GM10266 (cell line): ENCODE measurements at regions not wholly inside any gene's neighbourhood (a gene's known extent, or its start where the extent isn't known, plus 50 kb on each side); places are given as distances from the start of the nearest gene placed in this dataset.

Source experiments
- DNase-seq: peaks from one replicate; pipeline ENCODE4 v3.0.0; 2012; ENCODE audit errors: extremely low spot score
- CTCF ChIP-seq: IDR thresholded peaks from 2 replicates; pipeline ENCODE4 v1.5.1; 2012; ENCODE audit warnings: mild to moderate bottlenecking, low read depth; ENCODE audit not compliant: control insufficient read depth, insufficient read depth; ENCODE audit errors: missing control alignments

GRCh38 chr13:40346592-40346991 lies 319.8 kb downstream of the FOXO1 start:
- no peak for DNase-seq
- no peak for TF ChIP-seq CTCF

- no peak for DNase-seq
- TF ChIP-seq CTCF: no peak
Observed at GRCh38 chr13:40348096-40348679, 318.3 kb downstream of the FOXO1 start.

GRCh38 chr13:40350283-40350992 lies 316.0 kb downstream of the FOXO1 start:
- no peak for DNase-seq
- TF ChIP-seq CTCF: no peak

- no peak for TF ChIP-seq CTCF
- no peak for DNase-seq
Observed at GRCh38 chr13:40351537-40352379, 314.7 kb downstream of the FOXO1 start.

GRCh38 chr13:40352380-40352778 lies 314.1 kb downstream of the FOXO1 start:
- DNase-seq: no peak
- TF ChIP-seq CTCF: no peak

- TF ChIP-seq CTCF: no peak
- no peak for DNase-seq
Observed at GRCh38 chr13:40352802-40353562, 313.5 kb downstream of the FOXO1 start.
